GM12892 (cell line): ENCODE measurements at regions not wholly inside any gene's neighbourhood (a gene's known extent, or its start where the extent isn't known, plus 50 kb on each side); places are given as distances from the start of the nearest gene placed in this dataset.

ENCODE experiments used
- DNase-seq: peaks from one replicate; pipeline ENCODE4 v3.0.0; 2011; ENCODE audit not compliant: insufficient read length
- FAIRE-seq: peaks from 2 replicates; lab custom pipeline; 2011; peaks lifted over from hg19 to GRCh38; lab: Jason Lieb, UNC
- POLR2A ChIP-seq: IDR thresholded peaks from 2 replicates; pipeline ENCODE4 v1.6.1; 2011; ENCODE audit warnings: low read depth, low read length, control low read depth
- POLR2AphosphoS5 ChIP-seq: IDR thresholded peaks from 2 replicates; pipeline ENCODE4 v1.6.1; 2011; ENCODE audit warnings: low read depth, low read length, control low read depth
- TAF1 ChIP-seq: IDR thresholded peaks from 2 replicates; pipeline ENCODE4 v1.6.1; 2011; ENCODE audit warnings: low read depth, mild to moderate bottlenecking, control low read depth, low read length, borderline replicate concordance

DNA sequence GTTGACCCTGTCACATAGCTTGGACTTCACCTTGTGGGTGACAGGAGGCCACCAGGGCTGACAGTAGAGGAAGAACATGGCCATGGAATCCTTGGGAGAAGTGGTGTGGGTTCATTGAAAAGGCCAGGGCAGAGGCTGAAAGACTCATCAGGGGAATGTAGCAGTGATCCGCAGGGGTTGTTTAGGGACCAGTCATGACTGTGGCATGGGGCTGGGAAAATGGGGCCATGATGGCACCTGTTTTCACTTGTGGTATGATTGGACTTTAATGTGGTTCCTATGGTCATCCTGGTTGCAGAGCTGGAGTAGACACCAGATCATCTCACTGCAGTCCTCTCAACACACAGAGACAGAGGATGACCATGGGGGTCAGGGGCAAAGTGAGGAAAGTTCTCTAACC lies 66.7 kb upstream of the MYEOV start:
- DNase-seq (no peak), FAIRE-seq (no peak)
- TF ChIP-seq TAF1: no peak
- TF ChIP-seq POLR2AphosphoS5: no peak
- TF ChIP-seq POLR2A: no peak

DNA sequence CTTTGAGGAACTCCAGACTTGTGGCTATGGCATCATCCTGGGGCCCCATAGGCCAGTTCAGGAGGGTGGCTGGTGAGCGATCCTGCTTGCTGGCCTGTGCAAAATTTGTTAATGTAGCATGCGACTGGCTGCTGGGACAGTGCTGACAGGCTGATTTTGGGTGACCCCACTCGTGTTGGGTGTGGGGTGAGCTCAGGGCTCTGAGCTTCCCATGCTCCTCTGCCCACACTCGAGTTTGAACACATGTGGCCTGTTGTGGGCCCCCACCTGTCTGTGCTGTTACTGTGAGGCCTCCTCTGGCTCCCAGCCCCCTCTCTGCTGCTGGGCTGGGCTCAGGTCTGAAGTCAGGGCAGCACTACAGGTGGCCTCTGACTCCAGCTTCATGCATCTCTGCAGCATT lies 64.4 kb upstream of the MYEOV start:
- TF ChIP-seq POLR2AphosphoS5 (no peak), TAF1 (no peak), POLR2A (no peak)
- FAIRE-seq: no peak
- no peak for DNase-seq

DNA sequence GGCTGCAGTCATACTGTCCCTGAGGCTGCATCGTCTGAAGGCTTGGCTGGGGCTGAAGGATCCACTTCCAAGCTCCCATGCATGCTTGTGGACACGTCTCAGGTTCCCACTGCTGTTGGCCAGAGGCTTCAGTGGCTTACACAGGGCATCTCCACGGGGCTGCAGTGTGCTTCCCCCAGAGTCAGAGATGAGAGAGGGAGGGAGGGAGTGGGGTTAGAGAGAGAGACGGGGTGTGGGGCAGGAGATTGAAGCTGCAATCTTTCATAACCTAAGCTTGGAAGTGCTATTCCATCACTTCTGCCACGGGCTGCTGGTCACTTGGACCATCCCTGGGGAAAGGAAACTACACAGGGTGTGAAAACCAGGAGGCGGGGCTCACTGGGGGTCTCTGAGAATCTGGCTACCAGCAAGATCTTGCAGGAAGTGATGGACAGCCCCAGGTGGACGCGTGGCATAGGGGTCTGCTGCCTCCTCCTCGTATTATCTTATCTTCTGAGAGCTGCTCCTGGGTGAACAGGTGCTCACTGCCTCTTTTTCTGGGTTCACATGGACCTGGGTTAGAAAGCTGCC lies 63.0 kb upstream of the MYEOV start:
- DNase-seq (no peak), FAIRE-seq (no peak)
- no peak for TF ChIP-seq TAF1

DNA sequence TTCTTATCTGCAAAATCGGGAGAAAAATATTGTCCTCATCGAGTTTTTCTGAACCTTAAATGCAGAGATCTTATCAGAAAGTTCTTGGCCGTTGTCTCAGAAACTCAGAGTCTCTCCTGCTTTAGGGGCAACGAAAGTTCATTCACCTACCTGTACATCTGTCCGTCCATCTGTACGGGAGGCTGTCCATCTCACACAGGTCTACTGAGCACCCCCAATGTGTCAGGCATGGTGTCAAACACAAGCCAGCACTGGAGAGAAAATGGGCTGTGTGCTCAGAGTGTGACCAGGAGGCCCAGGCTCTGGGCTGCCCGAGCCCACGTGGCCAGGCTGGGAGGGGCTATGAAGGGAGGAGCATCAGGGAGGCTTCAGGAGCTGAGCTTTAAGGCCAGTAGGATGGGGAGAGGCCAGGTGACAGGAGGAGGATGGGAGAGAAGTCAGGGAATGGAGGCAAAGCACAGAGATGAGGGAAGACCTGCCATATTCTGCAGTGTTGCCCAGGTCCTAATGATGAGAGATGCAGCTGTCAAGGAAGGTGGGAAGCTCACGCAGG lies 62.4 kb upstream of the MYEOV start:
- DNase-seq (no peak), FAIRE-seq (no peak)
- TF ChIP-seq POLR2A (no peak), TAF1 (no peak), POLR2AphosphoS5 (no peak)

DNA sequence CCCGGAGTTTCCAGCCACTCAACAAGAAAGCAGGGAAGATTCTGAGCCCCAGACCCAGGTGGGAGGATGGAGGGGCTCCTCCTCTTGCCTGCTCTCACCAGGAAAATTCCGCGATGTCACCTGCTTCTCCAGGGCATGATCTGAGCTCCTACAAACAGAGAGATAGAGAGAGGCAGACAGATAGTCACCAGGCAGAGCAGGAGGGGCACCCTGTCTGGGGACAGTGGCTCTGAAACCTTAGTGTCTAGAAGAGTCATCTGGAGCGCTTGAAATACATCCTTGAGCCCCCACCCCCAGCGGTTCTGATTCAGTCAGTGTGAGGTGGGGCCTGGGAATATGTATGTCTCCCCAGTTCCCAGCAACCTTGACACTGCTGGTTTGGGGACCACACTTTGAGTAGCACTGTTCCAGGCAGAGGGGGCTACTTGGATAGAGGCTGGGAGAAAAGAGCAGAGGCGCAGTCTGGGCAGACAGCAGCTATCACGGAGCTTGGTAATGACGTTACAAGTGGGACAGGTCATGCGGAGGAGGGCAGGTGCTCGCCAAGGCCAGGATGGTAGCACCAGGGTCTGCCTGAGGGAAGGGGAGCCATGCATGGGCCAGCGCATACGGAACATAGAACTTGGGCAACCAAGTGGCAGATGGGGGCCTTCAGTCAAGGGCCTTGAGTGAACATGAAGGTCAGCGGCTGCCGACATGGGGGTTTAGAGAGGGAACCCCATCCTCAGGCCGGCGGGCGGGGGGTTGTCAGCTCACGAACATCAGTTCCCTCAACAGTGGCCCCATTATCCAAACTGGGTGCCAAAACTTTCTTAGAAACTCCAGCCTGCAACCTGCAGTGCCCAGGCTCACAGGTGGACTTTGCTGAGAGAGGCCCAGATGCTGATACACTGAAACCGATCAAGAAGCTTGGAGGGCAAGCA lies 60.9 kb upstream of the MYEOV start:
- TF ChIP-seq TAF1: no peak
- TF ChIP-seq POLR2A: no peak
- TF ChIP-seq POLR2AphosphoS5: no peak
- no peak for DNase-seq
- FAIRE-seq: no peak

DNA sequence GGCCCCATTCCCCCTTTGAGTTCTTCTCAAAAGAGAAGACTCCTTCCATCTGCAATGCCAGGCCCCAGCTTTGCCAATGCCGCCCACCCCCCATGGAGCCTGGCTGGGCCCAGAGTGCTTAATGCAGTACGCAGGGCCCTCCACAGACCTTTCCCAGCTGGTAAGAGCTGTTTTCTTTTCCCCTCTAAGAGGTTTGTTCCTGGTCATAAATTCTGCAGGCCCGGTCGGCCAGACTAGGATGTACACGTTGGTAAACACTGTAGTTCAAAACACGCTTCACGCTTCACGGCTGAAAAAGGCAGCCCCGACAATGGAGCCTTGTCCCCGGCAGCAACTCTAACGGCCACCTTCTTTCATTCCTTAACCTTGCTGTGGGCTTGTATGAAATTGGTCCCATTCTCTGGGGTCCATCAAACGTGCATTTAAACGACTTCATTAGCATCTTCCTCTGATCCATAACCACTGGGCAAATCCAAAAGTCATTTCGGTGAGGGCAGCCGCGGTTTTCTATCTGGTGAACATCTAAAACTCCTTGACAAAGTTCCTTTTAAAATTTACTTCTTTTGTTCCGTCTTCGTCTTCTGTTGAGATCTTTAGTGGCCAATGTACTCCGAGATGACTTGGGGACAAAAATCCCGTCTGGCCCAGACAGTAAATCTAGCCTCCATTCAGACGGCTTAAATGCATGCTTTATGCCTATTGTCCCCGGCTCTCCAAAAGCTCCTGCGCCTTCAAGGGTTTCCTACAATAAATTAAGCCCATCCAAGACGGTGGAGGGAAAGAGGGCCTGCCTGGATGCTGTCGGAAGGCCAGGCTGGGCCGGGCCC lies 60.0 kb upstream of the MYEOV start:
- no peak for DNase-seq
- TF ChIP-seq TAF1 (no peak), POLR2A (no peak)
- peak; percentile 14 for FAIRE-seq

DNA sequence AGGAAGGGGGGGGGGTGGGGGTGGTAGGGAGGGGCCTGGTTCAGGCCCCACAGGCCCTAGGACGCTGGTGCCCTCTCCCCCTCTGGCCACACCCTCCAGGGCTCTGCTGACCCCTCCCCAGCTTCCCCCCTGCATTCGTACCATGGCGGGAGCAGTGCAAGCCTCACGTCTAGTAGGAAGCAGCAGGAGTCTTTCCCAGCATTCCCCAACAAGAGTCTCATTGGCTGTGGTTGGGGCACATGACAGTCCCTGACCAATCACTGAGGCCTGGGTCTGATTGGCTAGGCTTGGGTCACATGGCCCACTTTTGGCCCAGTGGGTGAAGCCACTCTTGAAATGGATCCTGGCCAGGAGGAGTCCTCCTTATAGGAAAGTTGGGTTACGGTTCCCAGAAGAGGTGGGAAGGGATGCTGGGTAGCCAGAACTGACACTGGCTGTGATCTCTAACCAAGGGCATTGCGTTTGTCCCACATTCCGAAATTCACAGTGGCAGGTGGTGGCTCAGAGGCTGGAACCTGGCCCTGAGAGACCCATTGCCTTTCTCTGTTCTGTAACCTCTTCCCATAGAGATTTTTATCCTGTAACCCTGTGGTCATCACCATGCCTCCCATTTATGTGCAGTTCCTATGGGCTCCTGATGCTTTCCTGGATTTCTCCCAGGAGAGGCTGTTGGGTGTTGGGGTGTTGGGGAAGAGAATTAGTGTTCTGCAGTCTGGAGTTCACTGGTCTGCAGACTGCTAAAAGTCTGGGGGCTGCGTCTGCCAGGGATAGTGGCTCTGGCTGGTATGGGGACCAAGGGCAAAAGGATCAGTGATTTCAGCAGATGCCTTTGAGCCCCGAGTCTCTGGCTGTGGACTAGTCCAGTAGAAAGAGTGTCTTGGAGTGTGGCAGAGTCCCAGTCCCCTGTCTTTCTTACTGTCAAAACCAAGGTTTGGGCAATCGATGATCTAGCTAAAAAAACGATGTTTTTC lies 58.9 kb upstream of the MYEOV start:
- no peak for DNase-seq
- FAIRE-seq: no peak
- TF ChIP-seq POLR2A: no peak
- no peak for TF ChIP-seq POLR2AphosphoS5
- no peak for TF ChIP-seq TAF1

DNA sequence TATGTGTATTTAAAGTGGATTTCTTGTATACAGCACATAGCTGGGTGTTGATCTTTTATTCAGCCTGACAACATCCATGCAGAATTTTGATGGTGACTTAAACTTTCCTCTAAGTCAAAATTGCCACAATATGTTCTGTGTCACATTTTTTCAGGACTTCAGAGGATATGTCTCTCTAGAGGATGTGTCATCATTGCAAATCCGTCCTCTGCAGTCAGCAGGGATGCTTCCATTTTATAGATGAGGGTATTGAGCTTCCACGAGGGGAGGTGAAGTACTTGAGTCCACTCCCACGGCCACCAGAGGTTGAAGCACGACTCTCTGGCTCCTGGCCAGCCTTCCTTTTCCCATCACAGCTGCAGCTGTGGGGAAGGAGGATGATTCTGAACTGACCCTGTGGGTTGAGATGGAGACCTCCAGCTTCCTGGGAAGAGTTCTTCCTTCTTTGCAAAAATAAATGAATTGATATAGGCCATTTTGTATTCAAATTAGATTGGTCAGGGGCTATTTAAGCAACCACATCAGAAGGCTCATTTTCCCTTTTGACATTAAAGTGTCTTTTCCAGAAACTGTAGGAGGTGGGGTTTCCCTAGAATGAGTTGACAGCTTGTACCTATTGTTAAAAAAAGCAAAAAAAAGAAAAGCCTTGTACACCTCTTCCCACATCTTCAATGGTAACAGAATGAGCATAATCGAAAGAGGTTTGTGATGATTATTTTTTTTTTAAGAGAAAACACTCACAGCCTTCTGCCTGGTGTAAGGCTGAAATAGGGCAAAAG lies 55.2 kb upstream of the MYEOV start:
- FAIRE-seq (no peak), DNase-seq (no peak)
- no peak for TF ChIP-seq POLR2AphosphoS5
- TF ChIP-seq TAF1: no peak

DNA sequence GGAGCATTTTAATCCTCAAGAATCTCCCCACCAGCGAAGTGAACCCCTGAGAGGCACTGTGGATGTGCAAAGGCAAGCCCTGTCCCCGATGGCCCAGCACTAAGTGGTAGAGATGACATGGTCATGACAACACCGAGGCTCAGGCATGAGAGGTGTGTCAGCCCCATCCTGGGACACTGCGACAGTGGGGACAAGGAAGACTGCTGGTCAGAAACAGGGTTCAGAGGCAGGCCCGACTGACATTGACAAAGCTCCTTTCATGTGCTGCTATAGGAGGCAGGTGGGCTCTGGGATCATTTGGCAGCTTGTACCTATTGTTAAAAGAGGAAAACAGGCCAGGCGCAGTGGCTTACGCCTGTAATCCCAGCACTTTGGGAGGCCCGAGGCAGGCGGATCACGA lies 54.3 kb upstream of the MYEOV start:
- peak; percentile 50 for FAIRE-seq
- DNase-seq: no peak
- no peak for TF ChIP-seq POLR2A
- TF ChIP-seq TAF1: no peak
- TF ChIP-seq POLR2AphosphoS5: no peak
